ENCODE measurements at regions not wholly inside any gene's neighbourhood (a gene's known extent, or its start where the extent isn't known, plus 50 kb on each side); places are given as distances from the start of the nearest gene placed in this dataset.

DNA sequence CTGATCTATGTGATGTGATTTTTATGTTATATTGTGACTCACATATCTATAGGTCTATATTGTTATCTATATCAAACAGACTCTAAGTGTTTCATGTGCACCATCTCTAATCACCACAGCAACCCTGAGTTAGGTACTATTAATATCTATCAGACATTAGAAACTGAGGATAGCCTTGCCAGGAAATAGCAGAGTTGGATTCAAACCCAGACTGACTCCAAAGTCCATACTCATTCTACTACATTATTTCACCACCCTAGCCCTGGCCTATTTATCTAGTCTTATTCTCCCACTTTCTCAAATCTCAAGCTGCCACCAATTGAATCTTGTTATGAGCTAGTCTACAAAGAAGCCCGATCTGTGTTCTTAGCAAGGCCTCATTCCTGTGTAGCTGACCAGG, 65.4 kb upstream of the GNAO1 start:
- no peak overlapping the region for H2AFZ ChIP-seq (ENCODE audit: low read length)
- H3K9me3 ChIP-seq (replicated peaks in 1 of 2; ENCODE audit: control insufficient read depth in 2 of 2, insufficient read depth in 1 of 2, low read depth in 1 of 2, low read length in 2 of 2) = no peaks in the 10 kb centered on the region
- no peak overlapping the region for H2BK15ac ChIP-seq (ENCODE audit: low read length)
- no peak overlapping the region for H3K4ac ChIP-seq (ENCODE audit: low read length)
- no peak overlapping the region for H3K14ac ChIP-seq (ENCODE audit: low read length)
- H2AK5ac ChIP-seq (ENCODE audit: low read depth, low read length) = no peak overlapping the region
- no peak overlapping the region for H3K4me3 ChIP-seq (ENCODE audit: low read length in 2 of 2)
- H2BK12ac ChIP-seq (ENCODE audit: low read length) = no peak overlapping the region
- H3K27ac ChIP-seq (replicated peaks; ENCODE audit: low read length) = no peak overlapping the region
- H3K79me1 ChIP-seq (ENCODE audit: low read depth, low read length) = no peaks in the 10 kb centered on the region
- no peak overlapping the region for H3K18ac ChIP-seq (ENCODE audit: low read length)
- no peak overlapping the region for H3K23ac ChIP-seq (ENCODE audit: low read depth, low read length, poor library complexity)
- H3K9ac ChIP-seq (ENCODE audit: low read depth, low read length, poor library complexity) = no peak overlapping the region
- no peak overlapping the region for H3K4me2 ChIP-seq (ENCODE audit: insufficient read depth, low read length, poor library complexity, severe bottlenecking)
- no peak overlapping the region for H2BK120ac ChIP-seq (ENCODE audit: low read depth, low read length)
- DNase-seq (ENCODE audit: low spot score) = no peak
- no peak overlapping the region for H4K91ac ChIP-seq (ENCODE audit: low read depth, low read length, poor library complexity)
- no peaks in the 10 kb centered on the region for H3K36me3 ChIP-seq (replicated peaks in 1 of 2; ENCODE audit: control insufficient read depth in 2 of 2, insufficient read depth in 2 of 2, low read length in 2 of 2)
- H2BK5ac ChIP-seq (ENCODE audit: low read length) = no peak overlapping the region
- H3K4me1 ChIP-seq (ENCODE audit: control insufficient read depth in 2 of 2, insufficient read depth in 1 of 2, low read depth in 1 of 2, low read length in 2 of 2) = no peaks in the 10 kb centered on the region
- H4K8ac ChIP-seq (ENCODE audit: low read depth, low read length) = no peak overlapping the region
- no CpG with 5 or more reads among the region's 1 CpG for WGBS, 2 donors (ENCODE audit: extremely low coverage in 2 of 2, insufficient read length in 2 of 2, insufficient replicate concordance in 1 of 2)
- H3K27me3 ChIP-seq (ENCODE audit: control insufficient read depth in 3 of 3, insufficient read depth in 3 of 3, low read depth in 1 of 3, low read length in 3 of 3) = no peaks in the 10 kb centered on the region

GRCh38 chr16:56122251-56122650, 69.0 kb upstream of the GNAO1 start:
- Histone ChIP-seq H3K36me3 (replicated peaks in 1 of 2; ENCODE audit: control insufficient read depth in 2 of 2, insufficient read depth in 2 of 2, low read length in 2 of 2) (no peaks in the 10 kb centered on the region), H3K9ac (ENCODE audit: low read depth, low read length, poor library complexity) (no peak overlapping the region), H2AK5ac (ENCODE audit: low read depth, low read length) (no peak overlapping the region), H2BK15ac (ENCODE audit: low read length) (no peak overlapping the region), H3K27ac (replicated peaks; ENCODE audit: low read length) (no peak overlapping the region), H3K18ac (ENCODE audit: low read length) (no peak overlapping the region), H4K91ac (ENCODE audit: low read depth, low read length, poor library complexity) (no peak overlapping the region), H3K27me3 (ENCODE audit: control insufficient read depth in 3 of 3, insufficient read depth in 3 of 3, low read depth in 1 of 3, low read length in 3 of 3) (no peaks in the 10 kb centered on the region), H3K9me3 (replicated peaks in 1 of 2; ENCODE audit: control insufficient read depth in 2 of 2, insufficient read depth in 1 of 2, low read depth in 1 of 2, low read length in 2 of 2) (no peaks in the 10 kb centered on the region), H3K4me1 (ENCODE audit: control insufficient read depth in 2 of 2, insufficient read depth in 1 of 2, low read depth in 1 of 2, low read length in 2 of 2) (peaks cover 0 to 1% of the 10 kb centered on the region in 2 donors), H4K8ac (ENCODE audit: low read depth, low read length) (no peak overlapping the region), H3K79me1 (ENCODE audit: low read depth, low read length) (no peaks in the 10 kb centered on the region), H2AFZ (ENCODE audit: low read length) (no peak overlapping the region), H3K4me2 (ENCODE audit: insufficient read depth, low read length, poor library complexity, severe bottlenecking) (no peak overlapping the region), H3K23ac (ENCODE audit: low read depth, low read length, poor library complexity) (no peak overlapping the region), H3K4me3 (ENCODE audit: low read length in 2 of 2) (no peak overlapping the region), H3K4ac (ENCODE audit: low read length) (no peak overlapping the region), H3K14ac (ENCODE audit: low read length) (no peak overlapping the region), H2BK12ac (ENCODE audit: low read length) (no peak overlapping the region), H2BK5ac (ENCODE audit: low read length) (no peak overlapping the region), H2BK120ac (ENCODE audit: low read depth, low read length) (no peak overlapping the region)
- WGBS, 2 donors (ENCODE audit: extremely low coverage in 2 of 2, insufficient read length in 2 of 2, insufficient replicate concordance in 1 of 2) = no CpG with 5 or more reads among the region's 2 CpGs
- no peak for DNase-seq (ENCODE audit: low spot score)

- Histone ChIP-seq H3K4ac (ENCODE audit: low read length) (no peak overlapping the region), H2BK12ac (ENCODE audit: low read length) (no peak overlapping the region), H3K4me3 (ENCODE audit: low read length in 2 of 2) (no peak overlapping the region), H3K27me3 (ENCODE audit: control insufficient read depth in 3 of 3, insufficient read depth in 3 of 3, low read depth in 1 of 3, low read length in 3 of 3) (no peaks in the 10 kb centered on the region), H3K14ac (ENCODE audit: low read length) (no peak overlapping the region), H4K8ac (ENCODE audit: low read depth, low read length) (no peak overlapping the region), H2BK120ac (ENCODE audit: low read depth, low read length) (no peak overlapping the region), H3K4me2 (ENCODE audit: insufficient read depth, low read length, poor library complexity, severe bottlenecking) (no peak overlapping the region), H3K9me3 (replicated peaks in 1 of 2; ENCODE audit: control insufficient read depth in 2 of 2, insufficient read depth in 1 of 2, low read depth in 1 of 2, low read length in 2 of 2) (no peaks in the 10 kb centered on the region), H3K4me1 (ENCODE audit: control insufficient read depth in 2 of 2, insufficient read depth in 1 of 2, low read depth in 1 of 2, low read length in 2 of 2) (peaks cover 3 to 6% of the 10 kb centered on the region in 2 donors), H2AFZ (ENCODE audit: low read length) (no peak overlapping the region), H3K27ac (replicated peaks; ENCODE audit: low read length) (no peak overlapping the region), H3K79me1 (ENCODE audit: low read depth, low read length) (no peaks in the 10 kb centered on the region), H3K23ac (ENCODE audit: low read depth, low read length, poor library complexity) (no peak overlapping the region), H4K91ac (ENCODE audit: low read depth, low read length, poor library complexity) (no peak overlapping the region), H3K18ac (ENCODE audit: low read length) (no peak overlapping the region), H2BK15ac (ENCODE audit: low read length) (no peak overlapping the region), H3K36me3 (replicated peaks in 1 of 2; ENCODE audit: control insufficient read depth in 2 of 2, insufficient read depth in 2 of 2, low read length in 2 of 2) (no peaks in the 10 kb centered on the region), H2BK5ac (ENCODE audit: low read length) (no peak overlapping the region), H3K9ac (ENCODE audit: low read depth, low read length, poor library complexity) (no peak overlapping the region), H2AK5ac (ENCODE audit: low read depth, low read length) (no peak overlapping the region)
- DNase-seq (ENCODE audit: low spot score) = no peak
- no CpG with 5 or more reads among the region's 2 CpGs for WGBS, 2 donors (ENCODE audit: extremely low coverage in 2 of 2, insufficient read length in 2 of 2, insufficient replicate concordance in 1 of 2)
These were observed 70.2 kb upstream of the GNAO1 start for GRCh38 chr16:56121156-56121500.

GRCh38 chr16:56120447-56121155, 70.7 kb upstream of the GNAO1 start:
- no peak overlapping the region for H4K8ac ChIP-seq (ENCODE audit: low read depth, low read length)
- H2BK15ac ChIP-seq (ENCODE audit: low read length) = no peak overlapping the region
- no peaks in the 10 kb centered on the region for H3K79me1 ChIP-seq (ENCODE audit: low read depth, low read length)
- no peak overlapping the region for H3K23ac ChIP-seq (ENCODE audit: low read depth, low read length, poor library complexity)
- DNase-seq (ENCODE audit: low spot score) = no peak
- H3K27me3 ChIP-seq (ENCODE audit: control insufficient read depth in 3 of 3, insufficient read depth in 3 of 3, low read depth in 1 of 3, low read length in 3 of 3) = no peaks in the 10 kb centered on the region
- WGBS, 2 donors (ENCODE audit: extremely low coverage in 2 of 2, insufficient read length in 2 of 2, insufficient replicate concordance in 1 of 2) = no CpG with 5 or more reads among the region's 3 CpGs
- H3K4ac ChIP-seq (ENCODE audit: low read length) = no peak overlapping the region
- peaks cover 6 to 8% of the 10 kb centered on the region in 2 donors for H3K4me1 ChIP-seq (ENCODE audit: control insufficient read depth in 2 of 2, insufficient read depth in 1 of 2, low read depth in 1 of 2, low read length in 2 of 2)
- H3K9ac ChIP-seq (ENCODE audit: low read depth, low read length, poor library complexity) = no peak overlapping the region
- H2AFZ ChIP-seq (ENCODE audit: low read length) = no peak overlapping the region
- H3K14ac ChIP-seq (ENCODE audit: low read length) = no peak overlapping the region
- no peak overlapping the region for H3K4me2 ChIP-seq (ENCODE audit: insufficient read depth, low read length, poor library complexity, severe bottlenecking)
- H3K9me3 ChIP-seq (replicated peaks in 1 of 2; ENCODE audit: control insufficient read depth in 2 of 2, insufficient read depth in 1 of 2, low read depth in 1 of 2, low read length in 2 of 2) = no peaks in the 10 kb centered on the region
- no peak overlapping the region for H3K27ac ChIP-seq (replicated peaks; ENCODE audit: low read length)
- H2AK5ac ChIP-seq (ENCODE audit: low read depth, low read length) = no peak overlapping the region
- no peak overlapping the region for H2BK120ac ChIP-seq (ENCODE audit: low read depth, low read length)
- H3K18ac ChIP-seq (ENCODE audit: low read length) = no peak overlapping the region
- no peaks in the 10 kb centered on the region for H3K36me3 ChIP-seq (replicated peaks in 1 of 2; ENCODE audit: control insufficient read depth in 2 of 2, insufficient read depth in 2 of 2, low read length in 2 of 2)
- H4K91ac ChIP-seq (ENCODE audit: low read depth, low read length, poor library complexity) = no peak overlapping the region
- H3K4me3 ChIP-seq (ENCODE audit: low read length in 2 of 2) = no peak overlapping the region
- no peak overlapping the region for H2BK12ac ChIP-seq (ENCODE audit: low read length)
- H2BK5ac ChIP-seq (ENCODE audit: low read length) = no peak overlapping the region

Measured in neuronal stem cell (in vitro differentiated cells).